DMS153 treated with DMSO at 0.1 percent for 48 hours (cell line): ENCODE measurements at regions not wholly inside any gene's neighbourhood (a gene's known extent, or its start where the extent isn't known, plus 50 kb on each side); places are given as distances from the start of the nearest gene placed in this dataset.

Source experiments
- DNase-seq: peaks from one replicate; lab custom pipeline; 2025; ENCODE audit not compliant: unreplicated experiment; lab: John Stamatoyannopoulos, UW

DNA sequence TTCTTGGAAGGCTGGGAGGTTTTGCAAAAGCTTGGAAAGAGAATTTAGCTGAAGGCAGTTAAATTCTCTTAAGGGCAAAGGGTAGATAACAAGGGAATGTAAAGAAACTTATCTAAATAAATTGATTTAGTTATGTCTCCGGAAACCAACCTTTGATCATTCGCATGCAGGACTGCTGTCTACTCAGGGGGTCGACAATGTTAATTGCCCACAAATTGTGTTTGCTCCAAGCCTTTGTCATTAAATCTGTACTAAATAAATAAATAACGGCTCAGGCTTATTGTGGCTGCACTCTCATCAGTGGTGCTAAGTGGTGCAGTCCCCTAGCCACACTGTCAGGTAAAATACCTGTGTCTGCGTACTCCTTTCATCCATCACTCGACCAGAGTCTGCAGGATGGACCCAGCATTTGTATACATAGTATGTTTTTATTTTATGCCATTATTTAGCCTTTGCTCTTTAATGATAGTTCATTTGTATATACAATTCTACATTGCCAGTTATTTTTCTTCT is 497.4 kb upstream of the RASGRP1 start:
- DNase-seq: no peak

DNA sequence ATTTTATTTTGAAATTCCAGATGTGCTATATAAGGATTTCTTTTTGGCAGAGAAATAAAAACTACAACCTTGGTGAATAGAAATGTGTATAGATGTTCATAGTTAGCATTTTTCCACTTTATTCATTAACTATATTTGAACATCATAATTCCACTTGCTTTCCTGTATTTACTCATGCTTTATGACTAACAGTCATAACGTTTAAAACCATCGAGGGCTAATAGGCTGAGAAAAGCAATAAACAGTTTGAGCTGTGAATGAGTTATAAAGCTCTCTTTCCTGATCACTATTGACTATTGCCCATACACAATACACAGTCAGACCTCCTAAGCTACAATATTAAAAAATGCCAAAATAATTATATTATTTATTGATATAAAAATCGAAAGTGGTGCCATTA is 502.1 kb upstream of the RASGRP1 start:
- DNase-seq: no peak

- no peak for DNase-seq
Measured at GRCh38 chr15:39074341-39074985, 506.4 kb upstream of the THBS1 start.

DNA sequence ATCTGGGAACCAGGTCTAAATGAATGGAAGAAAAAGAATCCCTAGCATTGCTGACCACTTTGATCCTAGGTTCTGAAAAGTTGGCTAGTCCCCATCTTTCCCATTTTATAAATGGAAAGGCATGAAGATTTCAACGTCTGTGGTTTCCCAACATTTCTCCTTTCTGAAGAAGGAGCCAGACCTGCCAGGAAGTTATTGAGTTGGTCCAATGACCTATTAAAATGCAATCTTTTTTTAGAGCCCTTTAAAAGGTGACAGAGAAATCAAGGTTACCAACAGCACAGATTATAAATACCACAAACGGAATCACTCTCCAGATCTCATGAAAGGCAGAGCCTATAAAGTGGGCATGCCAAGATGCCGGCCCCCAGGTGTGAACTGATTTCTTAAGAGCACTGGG is 505.6 kb upstream of the THBS1 start:
- DNase-seq: no peak

- DNase-seq: no peak
Measured at GRCh38 chr15:39075756-39076341, 505.0 kb upstream of the THBS1 start.

GRCh38 chr15:39078026-39078425 is 502.9 kb upstream of the THBS1 start:
- no peak for DNase-seq

DNA sequence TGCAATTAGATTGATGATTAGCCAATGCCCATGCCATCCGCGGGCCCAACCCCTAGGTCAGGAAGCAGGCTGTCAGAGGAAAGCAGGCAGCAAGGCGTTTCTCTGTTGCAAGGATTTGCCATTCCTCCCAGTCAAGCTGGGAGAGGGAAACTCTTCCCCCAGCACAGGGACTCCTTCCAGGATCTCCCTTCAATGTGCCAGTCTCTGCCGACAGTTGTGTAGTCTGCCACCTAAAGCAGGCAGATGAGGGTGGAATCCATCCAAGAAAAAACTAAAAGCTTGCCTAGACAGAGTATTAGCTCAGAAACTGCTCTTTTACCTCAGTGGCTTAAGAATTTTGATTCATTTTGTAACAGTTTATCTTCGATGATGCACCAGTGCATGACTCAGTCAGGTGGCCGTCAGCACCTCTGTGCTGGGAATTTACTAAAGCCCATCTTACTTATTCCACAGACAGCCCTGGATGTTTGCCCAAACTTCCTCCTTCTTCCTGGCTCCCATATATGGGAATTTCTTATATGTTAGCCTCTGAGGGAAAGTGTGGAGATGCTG is 501.5 kb upstream of the THBS1 start:
- no peak for DNase-seq

DNA sequence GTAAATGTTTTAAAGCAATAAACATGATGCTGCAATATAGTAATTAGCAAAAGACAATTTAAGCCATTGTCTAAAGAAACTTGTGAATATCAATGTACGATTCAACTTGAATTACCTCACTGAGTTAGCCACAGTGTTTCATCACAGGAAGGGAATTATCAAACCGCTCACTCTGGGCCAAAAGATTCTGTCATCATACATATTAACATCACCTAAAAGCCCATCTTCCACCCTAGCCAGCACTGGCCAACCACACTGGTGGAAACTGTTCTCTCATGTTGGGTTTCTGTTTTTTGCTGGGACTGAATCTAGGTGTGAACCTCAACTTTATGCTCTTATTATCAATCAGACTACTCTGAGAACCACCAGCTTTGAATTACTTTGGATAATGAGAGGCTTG is 497.7 kb upstream of the THBS1 start:
- no peak for DNase-seq

DNA sequence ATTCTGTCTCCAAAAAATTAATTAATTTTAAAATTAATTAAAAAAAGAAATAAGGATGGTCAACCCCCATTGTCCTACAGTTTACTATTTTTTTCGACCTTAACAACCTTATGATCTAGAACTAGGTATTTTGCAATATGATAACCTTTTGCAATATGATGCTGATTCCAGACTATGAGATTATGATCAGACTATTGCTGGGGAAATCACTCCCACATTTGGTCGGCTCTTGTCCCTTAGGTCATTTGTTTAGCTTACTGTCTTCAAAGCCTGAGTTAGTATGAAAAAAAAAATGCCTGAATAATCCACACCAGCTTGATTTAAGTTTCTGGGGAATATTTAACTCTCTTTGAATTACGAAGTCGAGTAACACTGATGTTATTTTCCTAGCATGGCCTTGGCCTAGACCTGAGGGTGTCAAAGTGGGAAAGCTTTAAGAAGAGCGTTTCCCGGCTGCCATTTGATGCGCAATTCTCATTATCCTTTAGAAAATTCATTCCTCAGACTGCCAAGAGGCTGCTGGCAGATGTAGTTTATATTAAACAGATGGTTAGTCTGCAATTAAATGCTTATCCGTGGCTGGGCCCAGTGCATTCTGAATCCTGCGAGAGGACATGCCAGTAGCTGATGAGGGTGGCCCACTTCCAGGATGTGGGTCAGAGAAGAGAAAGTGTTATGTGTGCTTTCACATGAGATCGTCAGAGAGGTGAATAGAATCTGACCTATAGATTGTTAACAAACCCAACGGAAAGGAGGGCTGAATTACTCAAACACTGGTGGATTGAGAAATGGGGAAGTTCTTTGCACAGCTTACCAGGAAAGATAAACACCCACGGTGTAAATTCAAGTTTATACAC is 496.0 kb upstream of the THBS1 start:
- no peak for DNase-seq

DNA sequence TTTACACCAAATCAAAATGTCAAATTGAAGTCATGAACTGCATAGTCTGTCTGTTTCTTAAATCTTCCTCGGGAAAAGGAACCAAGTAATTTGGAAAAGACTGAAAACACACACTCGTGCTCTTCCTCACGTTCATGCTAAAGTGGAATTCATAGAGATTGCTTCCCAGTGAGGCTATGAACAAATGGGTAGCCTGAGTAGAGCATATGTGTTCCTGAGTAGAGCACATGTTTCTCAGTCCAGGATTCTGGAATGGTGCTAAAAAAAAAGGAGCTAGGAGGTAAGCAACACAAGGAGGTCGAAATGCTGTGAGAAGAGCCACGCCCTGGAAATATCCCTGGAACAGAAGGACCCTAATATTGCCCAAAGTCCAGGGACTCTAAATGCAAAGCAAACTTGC is 494.2 kb upstream of the THBS1 start:
- DNase-seq: no peak

- no peak for DNase-seq
Measured at GRCh38 chr15:39088156-39088555, 492.7 kb upstream of the THBS1 start.

DNA sequence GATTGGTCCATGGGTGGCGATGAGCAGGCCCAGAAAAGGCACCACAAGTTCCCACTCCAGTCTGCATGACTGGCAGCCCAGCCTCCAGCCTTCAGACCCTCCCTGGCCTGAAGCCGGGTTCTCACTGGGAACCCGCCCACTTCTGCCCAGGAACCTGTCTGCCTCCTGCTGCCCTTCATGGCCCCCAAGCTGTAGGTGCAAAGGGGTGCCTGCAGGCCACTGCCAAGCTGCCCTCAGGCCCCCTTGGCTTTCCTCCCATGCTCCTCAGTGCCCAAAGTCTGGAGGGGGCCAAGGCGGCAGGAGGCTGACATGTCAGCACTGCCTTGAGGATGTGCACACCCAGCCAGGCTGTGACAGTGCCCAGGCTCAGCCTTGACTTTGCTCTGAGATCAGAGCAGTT is 488.5 kb upstream of the THBS1 start:
- DNase-seq: no peak

- no peak for DNase-seq
Measured at GRCh38 chr15:39092761-39093160, 488.1 kb upstream of the THBS1 start.

DNA sequence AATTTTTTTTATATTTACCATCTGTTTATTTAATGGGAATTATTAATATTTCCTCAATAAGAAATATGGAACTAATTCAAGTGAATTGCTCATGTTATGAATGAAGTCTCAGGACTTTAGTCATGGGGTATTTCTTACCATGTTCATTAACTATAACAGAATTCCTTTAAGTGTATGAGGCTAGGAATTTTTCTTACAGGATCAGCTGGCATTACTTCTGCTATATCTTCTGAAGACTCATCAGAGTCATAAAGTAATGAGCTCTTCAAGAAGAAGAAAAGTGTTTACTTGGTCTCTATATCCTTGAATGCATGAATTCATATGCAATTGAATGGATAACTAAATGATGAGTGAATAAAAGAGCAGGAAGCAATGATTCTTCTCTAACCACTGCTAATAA is 486.8 kb upstream of the THBS1 start:
- DNase-seq: no peak

DNA sequence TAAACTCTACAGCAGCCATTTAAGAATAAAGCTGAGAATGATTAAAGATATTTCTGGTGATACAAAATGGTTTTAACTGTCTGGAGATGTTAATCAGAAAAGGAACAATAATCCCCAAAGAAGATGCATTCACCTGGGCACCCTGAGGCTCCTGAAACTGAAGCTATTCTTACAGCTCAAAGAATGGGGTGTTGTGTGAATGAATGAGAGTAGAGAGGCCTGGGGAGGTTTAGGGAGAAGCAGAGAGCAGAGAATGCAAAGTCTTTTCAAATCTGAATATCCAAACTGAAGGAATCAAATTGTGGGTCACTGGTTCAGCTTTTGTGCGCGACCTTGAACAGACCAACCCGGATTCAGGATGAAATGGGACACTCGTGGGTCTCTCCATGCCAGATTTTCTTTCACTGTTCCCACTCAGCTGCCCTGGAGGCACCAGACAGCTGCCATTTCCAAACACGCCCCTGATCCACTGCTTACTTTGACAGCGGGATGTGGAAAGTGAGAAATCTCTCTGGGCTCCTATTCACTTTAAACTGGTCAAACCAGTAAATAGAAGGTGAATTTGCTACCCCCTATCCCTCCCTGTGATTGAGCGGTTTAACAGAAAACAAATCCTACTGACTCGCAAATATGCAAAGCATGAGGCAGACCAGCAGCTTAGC is 485.5 kb upstream of the THBS1 start:
- DNase-seq: no peak

DNA sequence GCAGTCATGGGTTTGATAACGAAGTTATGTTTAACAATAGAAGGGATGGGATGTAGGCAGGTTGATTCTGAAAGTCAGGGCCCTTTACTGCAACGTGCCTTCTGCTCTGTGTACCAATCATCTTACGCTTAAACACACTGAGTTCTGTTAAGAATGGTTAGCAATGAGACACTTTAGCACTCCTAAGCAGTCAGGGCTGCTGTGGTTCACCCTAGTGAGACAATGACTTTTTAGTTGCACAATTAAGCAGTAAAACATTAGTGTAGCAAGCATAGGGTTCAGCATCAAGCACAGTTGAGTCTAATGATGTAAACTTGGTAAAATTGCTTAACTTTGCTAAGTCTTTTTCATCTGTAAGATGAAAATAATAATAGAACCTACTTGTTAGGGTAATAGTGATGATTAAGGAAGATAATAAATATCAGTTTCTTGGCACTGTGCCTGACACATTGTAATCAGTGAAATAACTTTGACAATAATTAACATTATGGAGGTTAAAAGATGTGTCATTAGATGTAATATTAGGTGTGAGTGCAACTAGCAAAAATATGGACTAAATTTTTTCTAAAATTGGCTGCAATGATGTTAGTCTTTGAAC is 484.2 kb upstream of the THBS1 start:
- no peak for DNase-seq

- DNase-seq: no peak
Measured at GRCh38 chr15:39099524-39099923, 481.4 kb upstream of the THBS1 start.

DNA sequence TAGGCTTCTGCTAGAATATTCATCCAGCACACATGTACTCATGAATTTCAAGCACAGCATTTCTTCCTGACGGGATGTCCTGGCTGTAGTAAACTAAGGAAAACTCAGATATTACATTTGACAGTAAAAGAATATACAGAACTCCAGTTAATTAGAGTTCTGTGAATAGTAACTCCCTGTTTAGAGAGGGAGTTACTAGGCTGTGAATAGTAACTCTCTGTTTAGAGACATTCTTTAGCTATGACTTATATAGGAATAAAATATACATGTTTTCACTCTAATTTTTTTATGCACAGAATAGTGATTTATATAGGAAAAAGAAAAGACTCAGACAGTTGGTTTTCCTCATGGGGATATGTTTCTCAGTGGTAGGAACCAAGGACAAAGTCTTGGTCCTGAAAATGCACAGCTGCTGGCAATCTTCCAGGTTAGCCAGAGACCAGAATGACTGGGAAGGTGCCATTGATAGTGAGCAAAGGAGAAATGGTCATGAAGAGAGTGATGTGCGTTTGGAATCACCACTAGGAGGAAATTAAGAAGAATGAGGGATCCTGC is 480.7 kb upstream of the THBS1 start:
- no peak for DNase-seq

DNA sequence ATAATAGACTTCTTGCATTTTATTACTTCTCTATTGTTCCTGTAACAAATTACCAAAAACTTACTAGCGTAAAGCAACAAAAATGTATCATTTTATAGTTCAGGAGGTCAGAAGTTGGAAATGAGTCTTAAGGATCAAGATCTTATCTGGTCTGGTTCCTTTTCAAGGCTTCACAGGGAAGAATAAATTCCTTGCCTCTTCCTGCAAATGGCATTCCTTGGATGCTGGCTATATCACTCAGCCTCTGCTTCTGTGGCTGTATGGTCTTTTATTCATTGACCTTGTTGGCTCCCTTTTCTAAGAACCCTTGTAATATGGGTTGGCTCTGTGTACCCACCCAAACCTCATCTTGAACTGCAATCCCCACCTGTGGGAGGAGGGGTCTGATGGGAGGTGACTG is 478.4 kb upstream of the THBS1 start:
- no peak for DNase-seq

DNA sequence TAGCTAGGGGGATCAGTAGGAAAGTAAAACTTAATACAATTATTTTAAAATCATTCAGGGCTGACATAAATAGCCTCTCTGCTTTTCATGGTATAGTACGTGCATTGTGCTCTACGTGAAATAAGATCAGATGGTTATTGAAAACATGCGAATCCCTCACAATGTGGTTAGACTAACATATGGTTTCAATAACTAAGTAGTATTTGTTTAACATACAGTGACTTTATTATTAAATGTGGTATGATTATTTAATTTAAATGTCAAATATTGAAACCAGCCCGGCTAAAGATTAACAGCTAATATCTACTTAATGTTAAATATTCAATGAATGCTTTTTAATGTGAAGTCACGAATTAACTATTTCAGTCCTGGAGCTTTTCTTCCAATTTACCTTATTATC is 473.9 kb upstream of the THBS1 start:
- no peak for DNase-seq

DNA sequence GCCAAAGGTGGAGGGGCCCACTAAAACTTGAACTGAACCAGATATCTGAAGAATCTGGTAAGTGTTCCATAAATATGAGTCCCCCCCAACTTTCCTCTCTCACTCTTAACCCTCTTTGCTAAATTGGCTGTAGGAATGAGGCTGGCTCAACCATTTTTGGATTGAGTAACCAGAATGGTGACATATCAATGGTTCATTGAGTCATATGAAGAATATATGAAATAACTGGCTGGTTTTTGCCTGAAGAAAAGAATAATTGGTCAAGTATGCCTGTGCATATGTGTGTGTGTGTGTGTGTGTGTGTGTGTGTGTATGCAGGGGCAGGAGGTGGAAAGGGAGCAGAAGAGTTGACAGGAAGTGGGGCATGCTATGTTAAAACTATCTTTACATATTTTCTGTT is 472.9 kb upstream of the THBS1 start:
- no peak for DNase-seq
